NCI-H187 (cell line): ENCODE measurements at regions not wholly inside any gene's neighbourhood (a gene's known extent, or its start where the extent isn't known, plus 50 kb on each side); places are given as distances from the start of the nearest gene placed in this dataset.

ENCODE experiments used
- DNase-seq, 2 experiments: peaks; one replicate each; lab custom pipeline; 2025; lab: John Stamatoyannopoulos, UW

- DNase-seq = no peak
Observed at GRCh38 chr19:31402529-31403316, 53.5 kb upstream of the TSHZ3 start.

GRCh38 chr19:31406106-31406505 is 56.9 kb upstream of the TSHZ3 start:
- no peak for DNase-seq

- no peak for DNase-seq
Observed at GRCh38 chr19:31408460-31409124, 59.4 kb upstream of the TSHZ3 start.

GRCh38 chr19:31413353-31413752 is 64.1 kb upstream of the TSHZ3 start:
- no peak for DNase-seq

- DNase-seq = no peak
Observed at GRCh38 chr19:31415322-31415721, 66.1 kb upstream of the TSHZ3 start.

GRCh38 chr19:31416548-31416947 is 67.3 kb upstream of the TSHZ3 start:
- DNase-seq = no peak

GRCh38 chr19:31418055-31418454 is 68.8 kb upstream of the TSHZ3 start:
- no peak for DNase-seq

GRCh38 chr19:31418692-31419430 is 69.6 kb upstream of the TSHZ3 start:
- no peak for DNase-seq

- no peak for DNase-seq
Observed at GRCh38 chr19:31419871-31420445, 70.7 kb upstream of the TSHZ3 start.

- no peak for DNase-seq
Observed at GRCh38 chr19:31421082-31421481, 71.8 kb upstream of the TSHZ3 start.

- DNase-seq = no peak
Observed at GRCh38 chr19:31421856-31422255, 72.6 kb upstream of the TSHZ3 start.

- no peak for DNase-seq
Observed at GRCh38 chr19:31423896-31424295, 74.7 kb upstream of the TSHZ3 start.

- no peak for DNase-seq
Observed at GRCh38 chr19:31424861-31425620, 75.8 kb upstream of the TSHZ3 start.

GRCh38 chr19:31427857-31428256 is 78.6 kb upstream of the TSHZ3 start:
- DNase-seq = no peak

GRCh38 chr19:31430381-31430780 is 81.1 kb upstream of the TSHZ3 start:
- no peak for DNase-seq

- DNase-seq = no peak
Observed at GRCh38 chr19:31432201-31432810, 83.1 kb upstream of the TSHZ3 start.

- DNase-seq = no peak
Observed at GRCh38 chr19:31436121-31436776, 87.0 kb upstream of the TSHZ3 start.

- no peak for DNase-seq
Observed at GRCh38 chr19:31438401-31439269, 89.4 kb upstream of the TSHZ3 start.

- no peak for DNase-seq
Observed at GRCh38 chr19:31439270-31439573, 90.0 kb upstream of the TSHZ3 start.

- no peak for DNase-seq
Observed at GRCh38 chr19:31444931-31445330, 95.7 kb upstream of the TSHZ3 start.
